ENCODE measurements at regions not wholly inside any gene's neighbourhood (a gene's known extent, or its start where the extent isn't known, plus 50 kb on each side); places are given as distances from the start of the nearest gene placed in this dataset.

DNA sequence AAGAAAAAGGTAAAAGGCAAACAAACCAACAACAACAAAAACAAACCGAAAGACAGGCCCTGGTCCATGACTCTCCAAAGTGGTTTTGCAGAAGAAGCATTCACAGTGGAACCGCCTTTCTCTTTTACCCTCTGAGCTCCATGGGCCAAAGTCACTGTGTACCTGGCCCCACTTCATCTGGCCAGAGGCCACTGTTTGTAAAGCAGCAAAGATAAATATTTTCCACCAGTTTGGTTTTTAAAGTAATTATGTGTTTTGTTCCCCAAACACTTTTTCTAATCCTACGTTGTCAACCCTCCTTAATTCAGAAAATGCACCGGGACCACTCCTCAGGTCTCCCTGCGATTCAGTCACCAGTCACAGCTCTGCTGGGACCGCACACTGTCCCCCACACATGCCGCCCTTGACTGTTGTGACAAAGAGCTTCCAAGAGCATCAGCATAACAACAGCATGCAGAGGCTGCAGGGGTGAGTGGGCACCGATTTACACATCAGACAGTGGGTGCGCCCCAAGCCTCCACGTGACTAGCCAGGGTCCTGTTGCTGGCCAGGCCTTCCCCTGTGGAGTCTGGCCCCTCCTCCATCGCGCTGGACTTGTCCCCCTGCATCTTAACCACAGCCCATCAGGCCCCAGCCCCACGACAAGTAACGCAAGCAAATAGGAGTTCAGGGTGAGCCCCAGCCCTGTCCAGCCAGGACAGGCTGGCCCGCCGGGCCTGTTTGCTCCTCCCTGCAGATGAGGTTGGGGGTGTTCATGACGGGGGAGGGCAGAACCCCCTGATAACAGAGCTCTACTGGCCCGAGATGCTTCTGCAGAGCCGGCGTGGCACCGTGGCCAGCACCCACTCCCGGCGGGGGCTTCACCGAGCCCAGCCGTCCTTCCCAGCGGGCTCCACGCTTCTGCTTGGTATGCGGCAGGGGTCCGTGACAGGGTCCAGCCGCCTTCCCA, 65.2 kb upstream of the DIO3 start (continued):
- TF ChIP-seq, protein P1, sequence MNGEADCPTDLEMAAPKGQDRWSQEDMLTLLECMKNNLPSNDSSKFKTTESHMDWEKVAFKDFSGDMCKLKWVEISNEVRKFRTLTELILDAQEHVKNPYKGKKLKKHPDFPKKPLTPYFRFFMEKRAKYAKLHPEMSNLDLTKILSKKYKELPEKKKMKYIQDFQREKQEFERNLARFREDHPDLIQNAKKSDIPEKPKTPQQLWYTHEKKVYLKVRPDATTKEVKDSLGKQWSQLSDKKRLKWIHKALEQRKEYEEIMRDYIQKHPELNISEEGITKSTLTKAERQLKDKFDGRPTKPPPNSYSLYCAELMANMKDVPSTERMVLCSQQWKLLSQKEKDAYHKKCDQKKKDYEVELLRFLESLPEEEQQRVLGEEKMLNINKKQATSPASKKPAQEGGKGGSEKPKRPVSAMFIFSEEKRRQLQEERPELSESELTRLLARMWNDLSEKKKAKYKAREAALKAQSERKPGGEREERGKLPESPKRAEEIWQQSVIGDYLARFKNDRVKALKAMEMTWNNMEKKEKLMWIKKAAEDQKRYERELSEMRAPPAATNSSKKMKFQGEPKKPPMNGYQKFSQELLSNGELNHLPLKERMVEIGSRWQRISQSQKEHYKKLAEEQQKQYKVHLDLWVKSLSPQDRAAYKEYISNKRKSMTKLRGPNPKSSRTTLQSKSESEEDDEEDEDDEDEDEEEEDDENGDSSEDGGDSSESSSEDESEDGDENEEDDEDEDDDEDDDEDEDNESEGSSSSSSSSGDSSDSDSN (CRISPR knock-in tag; IDR thresholded peaks at IDR 0.05) = no peak
- no peak for TF ChIP-seq MED8 (CRISPR knock-in tag; IDR thresholded peaks at IDR 0.05; ENCODE audit: insufficient replicate concordance)
- no peak for TF ChIP-seq PHF21A (CRISPR knock-in tag; IDR thresholded peaks at IDR 0.05)
- TF ChIP-seq NR2F6 (IDR thresholded peaks at IDR 0.05) = no peak
- no peak for TF ChIP-seq NR2F6 (CRISPR knock-in tag; IDR thresholded peaks at IDR 0.05)
- TF ChIP-seq ZSCAN20 (CRISPR knock-in tag; IDR thresholded peaks at IDR 0.05; ENCODE audit: borderline replicate concordance) = no peak
- TF ChIP-seq TP53 (CRISPR knock-in tag; conservative IDR thresholded peaks at IDR 0.05) = no peak
- no peak for TF ChIP-seq ZNF878 (CRISPR knock-in tag; IDR thresholded peaks at IDR 0.05)
- TF ChIP-seq HDAC1 (CRISPR knock-in tag; IDR thresholded peaks at IDR 0.05) = peak; percentile 7; the same call in 1 of the 2 replicates
- TF ChIP-seq HNF4A (CRISPR knock-in tag; IDR thresholded peaks at IDR 0.05) = peak; percentile 62
- no peak for TF ChIP-seq MAFG (CRISPR knock-in tag; IDR thresholded peaks at IDR 0.05)
- TF ChIP-seq FOXP4 (CRISPR knock-in tag; IDR thresholded peaks at IDR 0.05) = peak; percentile 59
- TF ChIP-seq JUNB (CRISPR knock-in tag; IDR thresholded peaks at IDR 0.05; ENCODE audit: borderline replicate concordance) = no peak
- TF ChIP-seq, protein P2, sequence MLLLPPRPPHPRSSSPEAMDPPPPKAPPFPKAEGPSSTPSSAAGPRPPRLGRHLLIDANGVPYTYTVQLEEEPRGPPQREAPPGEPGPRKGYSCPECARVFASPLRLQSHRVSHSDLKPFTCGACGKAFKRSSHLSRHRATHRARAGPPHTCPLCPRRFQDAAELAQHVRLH (CRISPR knock-in tag; IDR thresholded peaks at IDR 0.05; ENCODE audit: borderline replicate concordance, low read depth) = no peak
- no peak for TF ChIP-seq SCMH1 (CRISPR knock-in tag; IDR thresholded peaks at IDR 0.05; ENCODE audit: borderline replicate concordance)
- no peak for TF ChIP-seq ZSCAN31 (CRISPR knock-in tag; IDR thresholded peaks at IDR 0.05; ENCODE audit: low read depth)
- TF ChIP-seq, protein P3, sequence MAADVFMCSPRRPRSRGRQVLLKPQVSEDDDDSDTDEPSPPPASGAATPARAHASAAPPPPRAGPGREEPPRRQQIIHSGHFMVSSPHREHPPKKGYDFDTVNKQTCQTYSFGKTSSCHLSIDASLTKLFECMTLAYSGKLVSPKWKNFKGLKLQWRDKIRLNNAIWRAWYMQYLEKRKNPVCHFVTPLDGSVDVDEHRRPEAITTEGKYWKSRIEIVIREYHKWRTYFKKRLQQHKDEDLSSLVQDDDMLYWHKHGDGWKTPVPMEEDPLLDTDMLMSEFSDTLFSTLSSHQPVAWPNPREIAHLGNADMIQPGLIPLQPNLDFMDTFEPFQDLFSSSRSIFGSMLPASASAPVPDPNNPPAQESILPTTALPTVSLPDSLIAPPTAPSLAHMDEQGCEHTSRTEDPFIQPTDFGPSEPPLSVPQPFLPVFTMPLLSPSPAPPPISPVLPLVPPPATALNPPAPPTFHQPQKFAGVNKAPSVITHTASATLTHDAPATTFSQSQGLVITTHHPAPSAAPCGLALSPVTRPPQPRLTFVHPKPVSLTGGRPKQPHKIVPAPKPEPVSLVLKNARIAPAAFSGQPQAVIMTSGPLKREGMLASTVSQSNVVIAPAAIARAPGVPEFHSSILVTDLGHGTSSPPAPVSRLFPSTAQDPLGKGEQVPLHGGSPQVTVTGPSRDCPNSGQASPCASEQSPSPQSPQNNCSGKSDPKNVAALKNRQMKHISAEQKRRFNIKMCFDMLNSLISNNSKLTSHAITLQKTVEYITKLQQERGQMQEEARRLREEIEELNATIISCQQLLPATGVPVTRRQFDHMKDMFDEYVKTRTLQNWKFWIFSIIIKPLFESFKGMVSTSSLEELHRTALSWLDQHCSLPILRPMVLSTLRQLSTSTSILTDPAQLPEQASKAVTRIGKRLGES (CRISPR knock-in tag; IDR thresholded peaks at IDR 0.05; ENCODE audit: borderline replicate concordance) = no peak
- no peak for TF ChIP-seq ZBTB42 (CRISPR knock-in tag; IDR thresholded peaks at IDR 0.05)
- no peak for TF ChIP-seq STAT6 (CRISPR knock-in tag; IDR thresholded peaks at IDR 0.05; ENCODE audit: borderline replicate concordance)
